PFSK-1 (cell line): ENCODE measurements at regions not wholly inside any gene's neighbourhood (a gene's known extent, or its start where the extent isn't known, plus 50 kb on each side); places are given as distances from the start of the nearest gene placed in this dataset.

Experiments used
- POLR2AphosphoS5 ChIP-seq: IDR thresholded peaks from 2 replicates; pipeline ENCODE4 v1.6.1; 2012; ENCODE audit warnings: low read depth, mild to moderate bottlenecking, control low read depth, low read length, moderate library complexity
- SIN3A ChIP-seq: IDR thresholded peaks from 2 replicates; pipeline ENCODE4 v1.6.1; 2012; ENCODE audit warnings: mild to moderate bottlenecking, low read length, moderate library complexity, borderline replicate concordance; ENCODE audit not compliant: insufficient read depth
- TAF1 ChIP-seq: IDR thresholded peaks from 2 replicates; pipeline ENCODE4 v1.6.1; 2012; ENCODE audit warnings: low read length, control low read depth, borderline replicate concordance; ENCODE audit not compliant: insufficient read depth

- TF ChIP-seq POLR2AphosphoS5 = no peak
- no peak for TF ChIP-seq SIN3A
- TF ChIP-seq TAF1 = no peak
Observed at GRCh38 chrX:8279323-8279722, 108.3 kb upstream of the VCX2 start.
